CD14-positive monocyte (primary cell): ENCODE measurements at regions not wholly inside any gene's neighbourhood (a gene's known extent, or its start where the extent isn't known, plus 50 kb on each side); places are given as distances from the start of the nearest gene placed in this dataset.
A peak's percentile ranks its signal among the peaks of the same experiment; 100 is the strongest.

Experiments
- DNase-seq, 3 donors: peaks; one replicate each; pipeline ENCODE4 v3.0.0-alpha.2; 2011 to 2022
- H2AFZ ChIP-seq: 2 replicates; pipeline ENCODE4 v1.6.0; 2012; ENCODE audit warnings: mild to moderate bottlenecking, low read depth, low read length, inconsistent platforms; ENCODE audit not compliant: insufficient read depth, poor library complexity, severe bottlenecking
- H3K27ac ChIP-seq, 2 donors: 1 replicate in 1 of 2; 2 replicates in 1 of 2; pipeline ENCODE4 v1.5.1; 2012 to 2013; ENCODE audit warnings: low read length in 2 of 2, control low read depth in 1 of 2, inconsistent platforms in 1 of 2, low read depth in 1 of 2, mild to moderate bottlenecking in 1 of 2
- H3K27me3 ChIP-seq, 2 donors: one replicate each; pipeline versions ENCODE4 v1.6.0 to v1.6.1; 2011 to 2013; ENCODE audit warnings: low read length in 2 of 2; ENCODE audit not compliant: control insufficient read depth in 2 of 2, insufficient read depth in 2 of 2
- H3K36me3 ChIP-seq, 2 donors: replicated peaks in 1 of 2; 1 replicate in 1 of 2; 2 replicates in 1 of 2; pipeline versions ENCODE4 v1.5.1 to v1.6.1; 2012 to 2013; ENCODE audit warnings: low read length in 2 of 2, control low read depth in 1 of 2, inconsistent platforms in 1 of 2, mild to moderate bottlenecking in 1 of 2; ENCODE audit not compliant: insufficient read depth in 2 of 2, control insufficient read depth in 1 of 2
- H3K4me1 ChIP-seq, 2 donors: 1 replicate in 1 of 2; 2 replicates in 1 of 2; pipeline versions ENCODE4 v1.5.1 to v1.6.1; 2012 to 2013; ENCODE audit warnings: low read length in 2 of 2, control low read depth in 1 of 2, inconsistent platforms in 1 of 2, mild to moderate bottlenecking in 1 of 2, moderate library complexity in 1 of 2; ENCODE audit not compliant: insufficient read depth in 2 of 2, control insufficient read depth in 1 of 2
- H3K4me2 ChIP-seq: replicated peaks from 2 replicates; pipeline ENCODE3; 2012; ENCODE audit warnings: low read length, moderate library complexity, mild to moderate bottlenecking; ENCODE audit not compliant: poor library complexity, severe bottlenecking; ENCODE audit errors: extremely low read depth
- H3K4me3 ChIP-seq, 3 experiments: fragments of 200-600 bp in 1 of 3; sonication (generic) in 1 of 3; replicated peaks in 1 of 3; 1 replicate in 2 of 3; 2 replicates in 1 of 3; pipeline ENCODE4 v1.5.1; 2011 to 2013; ENCODE audit warnings: low read length in 3 of 3, mild to moderate bottlenecking in 3 of 3, control low read depth in 2 of 3, low read depth in 2 of 3, inconsistent platforms in 1 of 3, moderate library complexity in 1 of 3
- H3K79me2 ChIP-seq: 2 replicates; pipeline ENCODE4 v1.6.0; 2012; ENCODE audit warnings: mild to moderate bottlenecking, control low read depth, inconsistent platforms, low read length, moderate library complexity; ENCODE audit not compliant: insufficient read depth
- H3K9ac ChIP-seq: 2 replicates; pipeline ENCODE4 v1.6.0; 2017; ENCODE audit warnings: low read length, mild to moderate bottlenecking; ENCODE audit not compliant: insufficient read depth, poor library complexity, severe bottlenecking
- H3K9me3 ChIP-seq, 2 donors: replicated peaks in 1 of 2; 1 replicate in 1 of 2; 2 replicates in 1 of 2; pipeline versions ENCODE4 v1.5.1 to v1.6.1; 2012 to 2013; ENCODE audit warnings: low read length in 2 of 2, control low read depth in 1 of 2; ENCODE audit not compliant: control insufficient read depth in 1 of 2, insufficient read depth in 1 of 2
- H4K20me1 ChIP-seq: 2 replicates; pipeline ENCODE4 v1.6.0; 2012; ENCODE audit warnings: mild to moderate bottlenecking, low read length, control low read depth, moderate library complexity; ENCODE audit not compliant: insufficient read depth
- H3K27ac Mint-ChIP-seq, 7 donors: one replicate each; pipeline ENCODE4 v1.8.0; 2020; ENCODE audit warnings: mild to moderate bottlenecking in 7 of 7, mixed read lengths in 7 of 7, moderate library complexity in 6 of 7, inconsistent platforms in 2 of 7
- H3K27me3 Mint-ChIP-seq, 3 donors: one replicate each; pipeline ENCODE4 v1.8.0; 2021 to 2022; ENCODE audit warnings: low read depth in 3 of 3, mild to moderate bottlenecking in 3 of 3, mixed read lengths in 3 of 3, moderate library complexity in 3 of 3, inconsistent platforms in 1 of 3
- H3K36me3 Mint-ChIP-seq, 2 donors: one replicate each; pipeline ENCODE4 v1.8.0; 2020; ENCODE audit warnings: mixed read lengths in 2 of 2, inconsistent platforms in 1 of 2, mild to moderate bottlenecking in 1 of 2
- H3K4me1 Mint-ChIP-seq: one replicate; pipeline ENCODE4 v1.8.0; 2020; ENCODE audit warnings: mild to moderate bottlenecking, mixed read lengths
- H3K4me3 Mint-ChIP-seq, 2 donors: one replicate each; pipeline ENCODE4 v1.8.0; 2020; ENCODE audit warnings: mild to moderate bottlenecking in 2 of 2, mixed read lengths in 2 of 2, moderate library complexity in 1 of 2
- H3K9me3 Mint-ChIP-seq, 7 donors: one replicate each; pipeline ENCODE4 v1.8.0; 2020 to 2022; ENCODE audit warnings: mixed read lengths in 7 of 7, mild to moderate bottlenecking in 6 of 7, moderate library complexity in 6 of 7, inconsistent platforms in 2 of 7
- CTCF ChIP-seq: fragments of 200-600 bp; IDR thresholded peaks from one replicate; pipeline ENCODE4 v1.8.0; 2022; ENCODE audit warnings: antibody characterized with exemption, mild to moderate bottlenecking
- WGBS: methylation state at CpG from one replicate; pipeline ENCODE4 v1.1.5; 2013; ENCODE audit warnings: missing lambda C conversion rate; ENCODE audit not compliant: insufficient coverage; 5-methylcytosine and 5-hydroxymethylcytosine counted together
- intact Hi-C, 2 donors: fragments of 100-400 bp; cut with micrococcal nuclease; formaldehyde crosslinking; loops; one replicate each; pipeline versions ENCODE4 v1.15.0 to v1.15.1; 2023

- no peak for TF ChIP-seq CTCF
- Mint-ChIP-seq H3K4me1 (no peaks in the 10 kb centered on the region), H3K27ac (peak overlapping the region in 1 of 7 donors; percentile 19), H3K27me3 (peaks cover 0 to 6% (median 2%) of the 10 kb centered on the region in 3 donors), H3K36me3 (no peaks in the 10 kb centered on the region), H3K4me3 (no peak overlapping the region), H3K9me3 (peaks cover 9 to 33% (median 18%) of the 10 kb centered on the region in 7 donors)
- intact Hi-C loops = no loop called here
- no peak overlapping the region for H3K4me2 ChIP-seq
- no peaks in the 10 kb centered on the region for H3K4me1 ChIP-seq
- H3K4me3 ChIP-seq = no peak overlapping the region
- DNase-seq = no peak
- no peak overlapping the region for H3K27ac ChIP-seq
- WGBS = 88% methylated on average over 6 of the region's 8 CpGs
- H3K36me3 ChIP-seq = no peaks in the 10 kb centered on the region
- no peaks in the 10 kb centered on the region for H4K20me1 ChIP-seq
- no peaks in the 10 kb centered on the region for H3K79me2 ChIP-seq
- H3K9me3 ChIP-seq = peaks cover 18 to 26% of the 10 kb centered on the region in 2 donors
- H2AFZ ChIP-seq = no peak overlapping the region
- no peaks in the 10 kb centered on the region for H3K27me3 ChIP-seq
- H3K9ac ChIP-seq = no peak overlapping the region
Observed at GRCh38 chr1:4394366-4394765, 260.0 kb upstream of the AJAP1 start.

- TF ChIP-seq CTCF = no peak
- Mint-ChIP-seq H3K4me3 (no peak overlapping the region), H3K4me1 (no peaks in the 10 kb centered on the region), H3K27me3 (peaks cover 0 to 6% (median 2%) of the 10 kb centered on the region in 3 donors), H3K27ac (no peak overlapping the region), H3K9me3 (peaks cover 8 to 30% (median 18%) of the 10 kb centered on the region in 7 donors), H3K36me3 (no peaks in the 10 kb centered on the region)
- no peak overlapping the region for H3K27ac ChIP-seq
- no peaks in the 10 kb centered on the region for H3K36me3 ChIP-seq
- 40% methylated on average over 1 of the region's 3 CpGs for WGBS
- H3K9ac ChIP-seq = no peak overlapping the region
- H3K9me3 ChIP-seq = peaks cover 18% of the 10 kb centered on the region in 2 donors
- H3K4me3 ChIP-seq = no peak overlapping the region
- DNase-seq = no peak
- H3K27me3 ChIP-seq = no peaks in the 10 kb centered on the region
- H4K20me1 ChIP-seq = no peaks in the 10 kb centered on the region
- H2AFZ ChIP-seq = no peak overlapping the region
- intact Hi-C loops = no loop called here
- H3K4me2 ChIP-seq = no peak overlapping the region
- no peaks in the 10 kb centered on the region for H3K4me1 ChIP-seq
- H3K79me2 ChIP-seq = no peaks in the 10 kb centered on the region
Observed at GRCh38 chr1:4395158-4395557, 259.3 kb upstream of the AJAP1 start.
